Bronchial epithelial cell (primary cell): ENCODE measurements at regions not wholly inside any gene's neighbourhood (a gene's known extent, or its start where the extent isn't known, plus 50 kb on each side); places are given as distances from the start of the nearest gene placed in this dataset.

ENCODE experiments used
- DNase-seq: peaks from one replicate; pipeline ENCODE4 v3.0.0-alpha.2; 2010; ENCODE audit warnings: low read depth
- FAIRE-seq: peaks from 2 replicates; lab custom pipeline; 2011; peaks lifted over from hg19 to GRCh38; lab: Jason Lieb, UNC
- H3K27me3 ChIP-seq: 2 replicates; pipeline ENCODE4 v1.5.1; 2011; ENCODE audit warnings: low read length; ENCODE audit not compliant: control insufficient read depth, insufficient read depth
- H3K36me3 ChIP-seq: 2 replicates; pipeline ENCODE4 v1.5.1; 2011; ENCODE audit warnings: low read length; ENCODE audit not compliant: control insufficient read depth, insufficient read depth
- H3K4me3 ChIP-seq: 2 replicates; pipeline ENCODE4 v1.5.1; 2011; ENCODE audit warnings: mild to moderate bottlenecking, low read depth, low read length, control low read depth
- CTCF ChIP-seq: IDR thresholded peaks from 2 replicates; pipeline ENCODE4 v1.5.1; 2011; ENCODE audit warnings: mild to moderate bottlenecking, moderate library complexity, low read length, control low read depth, inconsistent platforms; ENCODE audit not compliant: insufficient read depth, severe bottlenecking

DNA sequence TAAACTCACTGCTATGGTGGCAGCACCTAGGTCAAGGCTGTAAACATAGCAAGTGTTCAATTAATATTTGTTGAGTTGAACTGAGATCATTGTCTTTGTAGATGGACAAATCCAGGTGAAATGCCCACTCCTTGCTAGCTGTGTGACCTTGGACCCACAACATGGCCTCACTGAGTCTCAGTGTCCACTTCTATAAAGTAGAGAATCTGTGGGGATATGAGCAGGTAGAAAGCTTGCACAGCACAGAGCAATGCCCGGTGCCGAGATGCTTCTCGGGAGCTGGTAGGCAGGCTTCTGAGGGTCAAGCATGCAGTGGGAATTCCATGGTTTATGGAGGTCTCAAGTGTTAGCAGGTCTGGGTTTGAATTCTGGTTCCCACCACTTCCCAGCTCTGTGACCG lies 97.9 kb upstream of the SYT13 start:
- no peaks in the 10 kb centered on the region for H3K27me3 ChIP-seq
- no peak for DNase-seq
- FAIRE-seq: no peak

DNA sequence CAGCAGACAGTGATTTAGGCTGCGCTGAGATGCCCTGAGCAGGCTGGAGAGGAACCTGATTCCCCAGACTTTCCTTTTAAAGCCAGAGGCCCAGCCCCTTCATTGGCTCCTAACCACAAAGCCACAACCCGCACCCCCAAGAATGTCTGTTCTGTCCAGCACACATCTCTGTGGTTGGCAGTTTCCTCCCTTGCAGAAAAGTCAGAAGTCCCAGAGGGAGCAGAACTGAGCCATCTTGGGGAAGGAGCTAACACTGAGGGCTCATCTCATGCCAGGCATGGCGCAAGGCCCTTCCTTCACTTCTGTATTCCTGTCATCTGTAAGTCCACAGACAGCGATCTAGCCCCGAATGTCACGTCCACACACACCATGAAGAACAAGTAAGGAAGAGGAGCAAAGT lies 97.1 kb upstream of the SYT13 start:
- FAIRE-seq (no peak), DNase-seq (no peak)
- H3K27me3 ChIP-seq: no peaks in the 10 kb centered on the region
- H3K36me3 ChIP-seq: no peaks in the 10 kb centered on the region
- H3K4me3 ChIP-seq: no peak overlapping the region
- no peak for TF ChIP-seq CTCF

More for the DNA sequence above, 97.9 kb upstream of the SYT13 start:
- no peak overlapping the region for H3K4me3 ChIP-seq
- H3K36me3 ChIP-seq: no peaks in the 10 kb centered on the region
- no peak for TF ChIP-seq CTCF

DNA sequence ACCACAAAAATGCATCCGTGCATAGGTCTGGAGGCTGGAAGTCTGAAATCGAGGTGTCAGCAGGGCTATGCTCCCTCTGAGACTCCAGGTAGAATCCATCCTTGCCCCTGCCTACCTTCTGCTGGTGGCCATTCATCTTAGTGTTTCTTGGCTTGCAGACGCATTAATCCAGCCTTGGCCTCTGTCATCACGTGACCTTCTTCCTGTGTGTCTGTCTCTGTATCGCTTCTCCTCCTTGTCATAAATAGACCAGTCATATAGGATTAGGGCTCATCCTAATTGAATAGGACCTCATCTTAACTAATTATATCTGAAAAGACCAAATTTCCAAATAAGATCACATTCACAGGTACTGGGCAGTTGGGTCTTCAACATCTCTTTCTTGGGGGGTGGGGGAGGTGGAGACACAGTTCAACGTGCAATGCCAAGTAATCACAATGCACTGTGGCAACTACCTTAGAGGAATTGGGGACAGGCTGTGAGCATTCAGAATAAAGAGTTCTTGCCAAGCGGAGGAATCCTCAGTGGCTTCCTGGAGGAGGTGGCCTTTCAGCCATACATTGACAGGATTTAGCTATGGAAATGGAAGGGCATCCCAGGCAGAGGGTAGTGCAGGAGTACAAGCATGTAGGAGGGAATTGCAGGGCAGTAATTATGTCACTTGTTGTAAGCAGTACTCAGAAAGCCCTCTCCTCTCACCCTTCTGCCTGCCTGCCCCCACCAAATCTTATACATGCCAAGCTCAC lies 96.2 kb upstream of the SYT13 start:
- H3K36me3 ChIP-seq: no peaks in the 10 kb centered on the region
- H3K4me3 ChIP-seq: no peak overlapping the region
- H3K27me3 ChIP-seq: no peaks in the 10 kb centered on the region
- no peak for TF ChIP-seq CTCF
- FAIRE-seq: no peak
- DNase-seq: no peak

GRCh38 chr11:45379162-45379863 lies 93.2 kb upstream of the SYT13 start:
- no peak overlapping the region for H3K4me3 ChIP-seq
- FAIRE-seq: no peak
- H3K27me3 ChIP-seq: no peaks in the 10 kb centered on the region
- no peak for TF ChIP-seq CTCF
- no peaks in the 10 kb centered on the region for H3K36me3 ChIP-seq
- no peak for DNase-seq

GRCh38 chr11:45378516-45378915 lies 92.4 kb upstream of the SYT13 start:
- no peak for TF ChIP-seq CTCF
- H3K36me3 ChIP-seq: no peaks in the 10 kb centered on the region
- no peak overlapping the region for H3K4me3 ChIP-seq
- FAIRE-seq: no peak
- DNase-seq: no peak
- no peaks in the 10 kb centered on the region for H3K27me3 ChIP-seq
